GM10266 (cell line): ENCODE measurements at regions not wholly inside any gene's neighbourhood (a gene's known extent, or its start where the extent isn't known, plus 50 kb on each side); places are given as distances from the start of the nearest gene placed in this dataset.

Experiments
- DNase-seq: peaks from one replicate; pipeline ENCODE4 v3.0.0; 2012; ENCODE audit errors: extremely low spot score
- TF ChIP-seq, protein P1 (sequence below): IDR thresholded peaks from 2 replicates; pipeline ENCODE4 v1.5.1; 2012; ENCODE audit warnings: mild to moderate bottlenecking, low read depth; ENCODE audit not compliant: control insufficient read depth, insufficient read depth; ENCODE audit errors: missing control alignments

DNA sequence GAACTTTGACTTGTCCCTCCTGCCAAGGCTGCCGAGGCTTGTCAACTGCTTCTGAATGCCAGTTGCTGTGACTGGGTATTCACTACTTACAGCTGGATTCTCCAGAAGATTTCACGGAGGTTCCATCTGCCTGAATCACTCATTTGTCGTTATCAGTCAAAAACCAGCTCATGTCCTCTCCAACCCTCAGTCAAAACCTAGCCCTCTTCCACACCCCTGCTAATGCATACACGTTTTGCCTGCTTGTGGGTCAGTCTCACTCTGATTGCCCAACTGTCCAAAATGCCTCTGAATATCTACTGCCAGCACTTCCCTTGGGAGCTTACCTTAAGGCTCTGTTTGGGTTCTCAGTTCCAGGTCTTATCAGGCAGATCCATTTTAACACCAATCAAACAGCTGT, 238.6 kb upstream of the TMEM161B start:
- TF ChIP-seq, protein P1, sequence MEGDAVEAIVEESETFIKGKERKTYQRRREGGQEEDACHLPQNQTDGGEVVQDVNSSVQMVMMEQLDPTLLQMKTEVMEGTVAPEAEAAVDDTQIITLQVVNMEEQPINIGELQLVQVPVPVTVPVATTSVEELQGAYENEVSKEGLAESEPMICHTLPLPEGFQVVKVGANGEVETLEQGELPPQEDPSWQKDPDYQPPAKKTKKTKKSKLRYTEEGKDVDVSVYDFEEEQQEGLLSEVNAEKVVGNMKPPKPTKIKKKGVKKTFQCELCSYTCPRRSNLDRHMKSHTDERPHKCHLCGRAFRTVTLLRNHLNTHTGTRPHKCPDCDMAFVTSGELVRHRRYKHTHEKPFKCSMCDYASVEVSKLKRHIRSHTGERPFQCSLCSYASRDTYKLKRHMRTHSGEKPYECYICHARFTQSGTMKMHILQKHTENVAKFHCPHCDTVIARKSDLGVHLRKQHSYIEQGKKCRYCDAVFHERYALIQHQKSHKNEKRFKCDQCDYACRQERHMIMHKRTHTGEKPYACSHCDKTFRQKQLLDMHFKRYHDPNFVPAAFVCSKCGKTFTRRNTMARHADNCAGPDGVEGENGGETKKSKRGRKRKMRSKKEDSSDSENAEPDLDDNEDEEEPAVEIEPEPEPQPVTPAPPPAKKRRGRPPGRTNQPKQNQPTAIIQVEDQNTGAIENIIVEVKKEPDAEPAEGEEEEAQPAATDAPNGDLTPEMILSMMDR, result no peak
- DNase-seq, result no peak

DNA sequence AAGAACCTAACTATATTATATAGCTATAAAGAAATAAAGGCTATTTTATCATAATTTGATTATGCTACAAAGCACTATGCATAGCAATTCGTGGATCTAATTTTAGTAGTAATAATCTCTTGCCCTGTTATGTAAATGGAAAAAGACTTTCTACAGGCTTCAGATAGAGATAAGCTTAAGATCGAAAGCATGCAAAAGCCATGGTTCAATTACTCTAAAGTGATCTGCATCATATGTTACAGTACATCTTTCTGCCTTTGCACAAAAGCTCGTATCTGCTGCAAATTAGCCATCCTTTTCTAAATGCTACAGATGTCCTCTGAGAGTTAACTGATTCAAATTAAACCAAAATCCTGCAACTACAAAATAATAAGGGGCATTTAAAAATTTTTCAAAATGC, 234.8 kb upstream of the TMEM161B start:
- no peak for DNase-seq
- TF ChIP-seq, protein P1, result no peak

DNA sequence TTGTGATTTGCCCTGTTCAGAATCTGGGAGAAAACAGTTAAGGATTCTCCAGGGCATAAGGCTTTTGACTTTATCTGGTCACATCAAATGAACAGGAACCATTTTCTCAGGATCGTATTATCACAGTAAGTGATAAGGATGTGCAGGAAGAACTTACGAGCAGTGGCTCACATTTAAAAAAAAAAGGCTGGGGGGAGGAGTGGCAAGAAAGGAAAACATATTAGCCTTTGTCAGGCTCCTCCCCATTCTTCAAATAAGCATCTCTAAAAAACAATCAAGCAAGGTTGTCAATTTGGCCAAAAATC, 234.3 kb upstream of the TMEM161B start:
- TF ChIP-seq, protein P1, result no peak
- no peak for DNase-seq

DNA sequence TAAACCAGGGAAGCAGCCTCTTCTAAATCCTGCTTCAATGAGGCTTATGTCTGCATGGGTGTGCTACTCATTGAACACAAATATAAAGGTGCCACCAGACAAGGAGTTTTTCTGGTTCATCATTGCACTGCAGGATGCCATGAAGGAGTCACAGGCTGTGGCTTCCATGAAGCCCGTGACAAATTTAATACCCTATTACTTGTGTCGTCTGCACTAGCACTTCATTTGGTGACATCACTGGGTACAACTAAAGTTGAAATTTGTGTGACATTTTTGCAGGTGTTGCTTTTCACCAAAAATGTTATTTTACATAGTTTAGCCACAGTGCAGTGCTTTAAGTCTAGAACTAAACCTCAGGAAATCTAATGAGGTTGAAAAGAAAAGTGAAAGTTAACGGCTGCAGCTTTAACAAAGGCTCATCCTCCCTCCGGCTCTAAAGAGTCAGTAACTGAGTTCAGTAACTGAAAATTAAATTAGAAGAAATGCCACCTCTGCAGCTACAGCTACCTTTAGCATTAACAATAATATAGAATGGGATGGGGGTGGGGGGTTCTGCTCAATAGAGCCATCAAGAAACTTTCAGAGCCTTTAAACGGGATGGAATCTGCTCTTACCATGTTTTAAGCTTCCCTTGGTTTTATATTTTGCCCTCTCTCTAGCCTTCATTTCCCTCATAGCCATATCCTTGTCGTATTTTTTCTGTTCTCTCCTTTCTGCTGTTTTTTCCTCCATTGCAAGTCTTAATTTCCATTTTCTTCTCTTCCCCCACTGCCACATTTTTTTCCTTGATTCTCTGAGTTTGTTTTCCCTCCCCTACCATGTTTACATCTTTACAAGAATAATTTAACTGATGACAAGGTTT, 233.8 kb upstream of the TMEM161B start:
- TF ChIP-seq, protein P1, result no peak
- peak; percentile 18 for DNase-seq

DNA sequence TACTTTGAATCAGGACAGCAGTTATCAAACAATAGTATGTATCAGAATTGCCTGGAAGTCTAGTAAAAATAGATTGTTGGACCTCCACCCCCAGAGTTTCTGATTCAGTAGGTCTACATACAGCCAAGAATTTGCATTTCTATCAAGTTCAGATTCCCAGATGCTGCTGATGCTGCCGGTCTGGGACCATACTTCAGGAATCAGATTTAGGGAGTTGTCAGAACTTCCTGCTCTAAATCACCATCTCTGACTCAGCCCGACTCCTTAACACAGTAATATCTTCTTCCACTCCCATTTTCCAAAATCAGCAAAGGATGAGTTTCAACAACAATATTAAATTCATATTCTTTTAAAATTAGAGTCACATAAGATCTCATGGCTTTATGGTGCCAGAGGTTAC, 227.2 kb upstream of the TMEM161B start:
- no peak for DNase-seq
- TF ChIP-seq, protein P1, result no peak

DNA sequence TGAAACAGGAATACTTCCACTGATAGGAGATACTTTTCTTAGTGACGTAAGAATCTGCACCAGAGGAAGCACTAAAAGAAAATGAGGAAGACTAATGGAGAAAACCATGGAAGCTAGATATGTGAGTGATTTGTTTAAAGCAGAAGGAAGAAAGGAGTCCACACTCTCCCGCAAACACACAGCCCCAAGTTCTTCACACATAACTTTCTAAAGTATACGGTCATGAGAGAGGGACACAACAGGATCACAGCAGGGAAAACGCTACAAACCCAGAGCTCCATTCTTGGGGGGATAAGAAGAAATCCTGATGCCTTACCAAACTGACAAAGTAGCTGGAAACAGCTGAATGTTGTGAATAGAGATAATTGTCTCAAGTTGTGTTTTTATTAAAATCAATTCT, 222.2 kb upstream of the TMEM161B start:
- DNase-seq, result no peak
- TF ChIP-seq, protein P1, result no peak

DNA sequence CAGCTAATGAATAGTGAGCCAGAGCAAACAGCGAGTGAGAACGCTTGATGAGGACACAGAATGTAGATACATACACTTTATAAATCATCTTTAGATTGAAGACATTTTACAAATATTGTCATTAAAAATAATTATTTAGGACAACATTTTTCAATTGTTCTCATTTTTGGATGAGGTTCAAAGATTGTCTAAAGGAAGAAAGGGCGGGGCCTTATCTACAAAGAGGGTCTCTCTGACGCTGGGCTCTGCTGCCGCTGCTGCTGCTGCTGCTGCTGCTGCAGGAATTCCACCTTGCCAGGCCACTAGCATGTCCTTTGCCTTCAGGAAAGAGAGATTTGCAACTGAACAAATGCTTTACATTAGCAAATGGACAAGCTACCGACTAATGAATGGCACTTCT, 220.7 kb upstream of the TMEM161B start:
- DNase-seq, result no peak
- TF ChIP-seq, protein P1, result no peak
